HG02678 (cell line): ENCODE measurements at regions not wholly inside any gene's neighbourhood (a gene's known extent, or its start where the extent isn't known, plus 50 kb on each side); places are given as distances from the start of the nearest gene placed in this dataset.
A peak's percentile ranks its signal among the peaks of the same experiment; 100 is the strongest.

Experiments used
- ATAC-seq: cut with Tn5 transposase; IDR thresholded peaks from one replicate; pipeline ENCODE4 v1.9.1; 2021; ENCODE audit warnings: mild to moderate bottlenecking, moderate library complexity; ENCODE audit not compliant: unreplicated experiment

GRCh38 chr13:50585674-50586413 is 257.6 kb downstream of the DLEU7 start:
- no peak for ATAC-seq

- ATAC-seq, result no peak
Observed at GRCh38 chr13:50586414-50587083, 256.9 kb downstream of the DLEU7 start.

DNA sequence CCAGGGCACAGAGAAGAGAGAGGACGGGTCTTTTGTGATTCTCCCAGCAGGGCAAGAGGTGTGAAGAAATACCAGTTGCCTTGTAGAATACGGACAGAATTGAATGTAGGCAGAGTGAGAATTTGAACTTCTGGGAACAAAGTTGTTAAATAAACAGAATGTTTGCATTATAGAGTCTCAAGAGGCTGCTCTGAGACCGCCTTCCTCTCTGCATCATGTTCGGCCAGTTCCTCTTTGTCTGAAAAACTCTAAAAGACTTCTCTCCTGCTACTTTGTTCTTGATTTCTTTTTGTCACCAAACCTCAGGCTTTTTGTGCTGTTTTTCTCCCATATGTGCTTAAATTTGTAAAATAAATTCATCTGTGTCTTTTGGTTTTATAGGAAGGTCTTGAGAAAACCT is 256.4 kb downstream of the DLEU7 start:
- no peak for ATAC-seq

DNA sequence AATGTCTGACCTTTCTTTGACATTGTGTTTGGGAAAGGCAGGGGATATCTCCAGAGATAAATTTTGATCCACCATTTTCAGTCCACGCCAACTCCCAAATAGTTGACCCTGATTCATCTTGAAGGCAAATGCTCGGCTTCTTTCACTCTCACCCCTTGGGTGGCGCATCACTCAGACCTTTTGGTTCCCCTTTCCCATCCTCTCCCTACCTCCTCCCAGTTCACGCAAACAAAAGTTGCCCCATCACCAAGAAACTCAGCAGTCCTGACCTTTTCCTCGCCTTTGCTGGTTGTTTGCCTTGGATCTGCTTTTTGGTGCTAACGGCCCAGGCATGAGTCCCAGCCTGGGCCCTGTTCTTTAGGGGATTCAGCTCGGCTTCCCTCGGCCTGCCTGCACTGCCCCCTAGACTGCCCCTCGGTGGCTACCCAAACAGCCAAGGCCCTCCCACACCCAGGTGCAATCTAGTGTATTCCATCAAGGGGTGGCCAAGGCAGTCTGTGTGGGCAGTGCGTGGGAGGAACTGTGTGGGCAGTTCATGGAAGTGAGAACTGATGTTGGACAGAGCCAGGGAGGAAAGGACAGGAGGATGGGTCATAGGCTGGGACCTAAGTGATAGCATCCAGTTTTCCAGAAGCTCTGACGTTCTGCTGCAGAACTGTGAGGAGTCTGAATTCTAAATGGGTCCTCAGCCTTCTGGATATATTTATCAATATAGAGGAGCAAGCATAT is 255.7 kb downstream of the DLEU7 start:
- ATAC-seq, result no peak

GRCh38 chr13:50588491-50589130 is 254.9 kb downstream of the DLEU7 start:
- no peak for ATAC-seq

GRCh38 chr13:50589139-50589538 is 254.4 kb downstream of the DLEU7 start:
- ATAC-seq, result no peak

DNA sequence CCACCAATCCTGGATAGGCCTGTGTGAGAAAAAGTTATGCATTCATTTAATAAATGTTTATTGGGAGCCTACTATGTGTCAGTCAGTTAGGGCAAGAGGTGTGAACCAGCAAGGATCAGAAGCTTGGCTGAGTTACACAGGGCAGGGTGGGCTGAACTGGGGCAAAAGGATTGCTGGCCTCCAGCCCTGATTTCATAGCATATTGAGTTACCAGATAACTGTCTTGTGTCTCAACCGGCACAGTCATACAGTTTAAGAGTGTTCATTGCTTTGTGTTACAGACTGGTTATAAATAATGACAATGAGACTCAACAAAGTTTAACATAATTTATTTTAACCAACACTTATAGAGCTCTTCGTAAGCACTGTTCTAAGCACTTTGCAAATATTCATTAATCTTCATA is 253.8 kb downstream of the DLEU7 start:
- ATAC-seq, result no peak

GRCh38 chr13:50592412-50593155 is 250.9 kb downstream of the DLEU7 start:
- ATAC-seq, result no peak

DNA sequence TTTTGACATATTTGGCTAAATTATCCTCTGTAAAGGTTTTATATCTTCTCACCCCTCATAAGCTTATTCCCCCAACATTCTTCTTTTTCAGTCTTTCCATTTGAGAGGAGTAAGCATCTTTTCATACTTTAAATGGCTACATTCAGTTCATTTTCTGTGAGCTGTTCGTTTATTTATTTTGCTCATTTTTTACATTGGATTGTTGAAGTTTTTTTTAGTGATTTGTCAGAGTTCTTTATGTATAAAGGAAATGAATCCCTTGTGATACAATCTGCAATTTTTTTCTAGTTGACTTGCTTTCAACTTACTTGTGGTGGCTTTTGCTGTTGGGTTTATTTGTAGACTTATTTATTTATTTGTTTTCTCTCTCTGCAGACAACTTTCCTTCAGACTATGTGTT is 250.3 kb downstream of the DLEU7 start:
- ATAC-seq, result no peak

DNA sequence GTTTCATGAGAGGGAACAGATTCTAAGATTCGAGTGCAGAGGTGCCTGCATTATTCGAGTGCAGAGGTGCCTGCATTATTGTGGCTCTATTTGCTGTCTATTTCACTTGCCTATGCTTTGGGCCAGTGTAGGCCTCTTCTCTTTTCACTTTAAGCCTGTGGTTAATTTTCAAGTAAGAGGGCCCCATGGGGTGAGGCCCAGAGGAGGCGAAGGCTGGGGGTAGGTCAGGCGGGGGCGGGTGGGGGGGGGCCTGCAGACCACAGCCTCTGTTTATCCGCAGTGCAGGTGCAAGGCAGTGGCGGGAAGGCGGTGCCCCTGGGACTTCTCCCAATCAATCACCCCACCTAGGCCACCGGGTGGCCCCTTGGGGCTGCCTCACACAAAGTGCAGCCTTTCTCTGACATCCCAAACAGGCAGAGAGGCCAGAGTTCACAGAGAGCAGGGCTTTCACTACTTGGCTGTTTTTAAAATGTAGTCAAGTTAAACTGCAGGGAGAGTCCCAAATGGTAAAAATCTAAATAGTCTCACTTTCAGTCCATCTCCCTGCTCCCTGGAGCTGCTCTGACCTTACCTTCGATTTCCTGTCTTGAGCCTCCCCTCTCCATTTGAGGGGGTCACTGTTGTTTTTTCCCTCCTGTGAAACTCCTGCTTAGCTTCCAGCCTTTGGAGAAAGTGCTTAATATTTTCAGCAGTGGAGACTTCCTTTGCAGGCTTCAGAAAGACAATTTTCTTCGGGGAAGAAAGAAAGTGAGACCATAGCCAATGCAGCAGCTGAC is 249.0 kb downstream of the DLEU7 start:
- peak; percentile 82 for ATAC-seq

DNA sequence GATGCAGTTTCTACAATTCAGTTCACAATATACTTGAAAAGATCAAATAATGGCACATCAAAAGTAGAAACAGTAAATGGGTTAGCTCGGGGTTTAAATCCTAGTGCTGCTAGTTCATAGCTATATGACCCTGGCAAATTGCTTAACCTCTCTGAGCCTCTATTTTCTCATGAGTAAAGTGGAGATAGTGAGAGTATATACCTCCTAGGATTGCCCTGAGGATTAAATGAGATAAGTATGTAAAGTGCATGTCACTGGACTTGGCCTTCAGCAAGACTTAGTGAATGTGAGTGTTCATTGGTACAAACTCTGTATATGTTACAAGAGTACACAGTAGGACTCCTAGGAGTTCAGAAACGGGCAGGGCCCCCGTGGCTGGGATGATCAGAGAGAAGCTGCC is 248.3 kb downstream of the DLEU7 start:
- no peak for ATAC-seq

DNA sequence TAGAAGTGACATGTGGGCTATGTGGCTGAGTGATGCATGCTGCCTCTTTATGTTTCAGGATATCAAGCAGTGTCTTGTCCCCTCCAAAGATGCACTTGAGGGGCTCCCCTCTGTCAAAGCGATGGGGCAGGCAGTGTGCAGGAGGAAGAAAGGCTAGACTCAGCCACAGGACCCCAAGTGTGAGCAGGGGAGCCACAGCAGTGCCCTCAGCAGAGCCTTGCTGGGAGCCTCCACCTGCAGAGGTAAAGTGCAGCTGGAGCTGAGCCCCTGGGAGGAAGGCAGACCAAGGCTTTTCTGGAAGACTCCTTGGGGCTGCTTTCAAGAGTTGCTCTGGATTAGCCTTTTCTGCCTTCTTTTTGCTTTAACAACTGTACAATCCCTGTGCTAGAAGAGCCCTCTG is 247.3 kb downstream of the DLEU7 start:
- no peak for ATAC-seq

DNA sequence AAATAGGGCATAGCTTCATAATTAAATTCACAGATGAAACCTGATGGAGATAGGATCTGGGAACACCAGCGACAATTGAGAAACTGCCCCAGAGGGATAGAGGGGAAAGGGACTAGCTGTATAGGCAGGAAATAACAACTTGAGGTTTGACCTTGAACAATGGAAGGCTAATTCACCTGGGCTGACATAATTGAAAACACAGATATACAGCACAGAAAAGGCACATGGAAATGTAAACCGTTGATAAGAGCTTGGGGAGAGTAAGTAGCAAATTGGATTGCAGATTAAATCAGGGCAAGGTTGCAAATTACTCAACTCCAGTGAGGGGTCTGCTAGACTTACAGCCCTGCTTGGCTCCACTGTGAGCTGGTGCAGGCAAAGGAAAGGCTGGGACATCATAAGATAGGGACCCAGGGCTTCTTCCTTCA is 246.7 kb downstream of the DLEU7 start:
- ATAC-seq, result no peak

DNA sequence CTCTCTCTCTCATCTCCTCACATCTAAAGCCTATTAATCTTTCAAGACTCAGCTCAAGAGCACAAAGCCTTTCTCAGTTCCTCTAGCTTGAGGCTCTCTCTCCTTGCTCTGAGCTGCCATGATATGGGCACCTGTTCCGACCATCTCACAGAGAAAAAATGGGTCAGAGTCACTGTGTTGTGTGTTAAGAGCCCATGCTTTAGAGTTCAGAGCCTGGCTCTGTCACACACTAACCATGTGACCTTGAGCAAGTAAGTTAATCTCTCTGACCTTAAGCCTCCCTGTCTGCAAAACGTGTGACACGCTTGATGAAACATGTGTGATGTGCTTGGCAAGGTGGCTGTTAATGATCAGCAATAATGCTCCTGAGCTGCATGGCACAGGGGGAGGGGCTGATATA is 245.2 kb downstream of the DLEU7 start:
- ATAC-seq, result peak; percentile 41

GRCh38 chr13:50599046-50599445 is 244.4 kb downstream of the DLEU7 start:
- ATAC-seq, result no peak

DNA sequence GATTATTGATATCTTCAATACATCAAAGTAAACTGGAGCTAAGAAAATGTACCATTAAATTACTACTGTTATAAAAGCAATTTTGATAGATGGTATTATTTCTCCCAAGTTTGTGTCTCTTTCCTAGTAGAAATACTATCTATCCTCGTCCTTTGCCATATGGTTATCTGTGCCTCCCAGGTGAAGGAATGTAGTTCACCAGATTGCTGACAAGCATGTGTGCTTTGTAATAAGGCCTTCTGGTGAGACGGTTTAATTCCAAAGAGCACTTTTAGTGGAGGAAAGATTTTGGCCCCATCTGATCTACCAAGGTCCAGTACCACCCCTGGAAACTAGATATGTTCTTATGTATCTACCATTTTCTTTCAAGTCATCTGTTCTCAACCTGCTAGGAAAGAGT is 243.6 kb downstream of the DLEU7 start:
- no peak for ATAC-seq

GRCh38 chr13:50608370-50608769 is 235.1 kb downstream of the DLEU7 start:
- ATAC-seq, result no peak

GRCh38 chr13:50609011-50609410 is 234.5 kb downstream of the DLEU7 start:
- ATAC-seq, result no peak

DNA sequence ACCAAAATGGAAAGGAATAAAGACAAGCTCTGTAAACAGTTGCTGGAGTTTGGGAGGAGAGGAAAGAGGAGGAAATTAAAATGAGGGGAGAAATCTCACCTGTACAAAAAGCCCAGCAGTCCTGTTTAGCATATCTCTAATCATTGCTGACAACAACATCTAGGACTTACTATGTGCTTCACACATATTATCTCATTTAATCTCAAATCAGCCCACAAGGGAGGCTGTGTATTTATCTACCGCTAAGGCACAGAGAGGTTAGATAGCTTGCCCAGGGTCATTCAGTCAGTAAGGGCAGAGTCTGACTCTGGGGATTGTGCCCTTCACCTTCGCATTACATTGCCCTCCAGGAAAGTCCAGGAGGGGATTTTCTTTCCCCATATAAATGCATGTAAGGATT is 233.3 kb downstream of the DLEU7 start:
- no peak for ATAC-seq
